Kidney epithelial cell (primary cell): ENCODE measurements at regions not wholly inside any gene's neighbourhood (a gene's known extent, or its start where the extent isn't known, plus 50 kb on each side); places are given as distances from the start of the nearest gene placed in this dataset.

ENCODE experiments used
- DNase-seq: peaks from one replicate; pipeline ENCODE4 v3.0.0-alpha.2; 2010; ENCODE audit warnings: low read depth
- H3K27me3 ChIP-seq: 2 replicates; pipeline ENCODE4 v1.6.0; 2011; ENCODE audit warnings: low read length; ENCODE audit not compliant: control insufficient read depth, insufficient read depth
- H3K36me3 ChIP-seq: 2 replicates; pipeline ENCODE4 v1.5.1; 2011; ENCODE audit warnings: low read length; ENCODE audit not compliant: control insufficient read depth, insufficient read depth
- H3K4me3 ChIP-seq: 2 replicates; pipeline ENCODE4 v1.5.1; 2011; ENCODE audit warnings: low read depth, mild to moderate bottlenecking, control low read depth, low read length
- CTCF ChIP-seq: IDR thresholded peaks from 2 replicates; pipeline ENCODE4 v1.5.1; 2011; ENCODE audit warnings: mild to moderate bottlenecking, moderate library complexity, low read length, control low read depth, inconsistent platforms; ENCODE audit not compliant: insufficient read depth, poor library complexity, severe bottlenecking

GRCh38 chr20:58102261-58102660, 126.2 kb downstream of the ANKRD60 start:
- Histone ChIP-seq H3K4me3 (no peak overlapping the region), H3K27me3 (peaks cover 3% of the 10 kb centered on the region), H3K36me3 (no peaks in the 10 kb centered on the region)
- no peak for TF ChIP-seq CTCF
- no peak for DNase-seq

DNA sequence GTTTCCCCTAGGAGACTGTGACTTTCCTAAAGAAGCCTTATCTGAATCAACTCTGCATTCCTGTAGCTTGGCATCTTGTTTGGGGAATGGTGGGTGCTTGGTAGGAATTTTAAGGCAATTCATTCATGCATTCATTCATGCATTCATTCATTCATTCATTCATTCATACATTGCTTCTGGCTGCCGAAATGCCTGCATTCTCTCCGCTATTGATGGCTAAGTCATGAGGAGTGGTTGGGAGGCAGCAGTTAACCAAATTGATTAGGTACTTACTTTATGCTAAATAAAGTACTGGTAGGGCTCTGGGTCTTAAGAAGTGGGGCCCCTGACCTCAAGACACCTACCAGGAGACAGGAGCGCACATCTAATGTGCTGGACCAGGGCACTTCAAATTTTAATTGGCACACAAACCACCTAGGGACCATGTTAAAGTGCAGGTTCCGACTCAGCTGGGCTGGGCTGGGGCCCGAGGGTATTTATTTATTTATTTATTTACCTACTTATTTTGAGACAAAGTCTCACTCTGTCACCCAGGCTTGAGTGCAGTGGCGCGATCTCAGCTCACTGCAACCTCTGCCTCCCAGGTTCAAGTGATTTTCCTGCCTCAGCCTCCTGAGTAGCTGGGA, 127.6 kb downstream of the ANKRD60 start:
- H3K36me3 ChIP-seq, result no peaks in the 10 kb centered on the region
- no peak overlapping the region for H3K4me3 ChIP-seq
- peaks cover 3% of the 10 kb centered on the region for H3K27me3 ChIP-seq
- no peak for TF ChIP-seq CTCF
- DNase-seq, result no peak

GRCh38 chr20:58099956-58100730, 128.3 kb downstream of the ANKRD60 start:
- no peak overlapping the region for H3K4me3 ChIP-seq
- no peak for DNase-seq
- no peaks in the 10 kb centered on the region for H3K36me3 ChIP-seq
- H3K27me3 ChIP-seq, result peaks cover 3% of the 10 kb centered on the region
- no peak for TF ChIP-seq CTCF

DNA sequence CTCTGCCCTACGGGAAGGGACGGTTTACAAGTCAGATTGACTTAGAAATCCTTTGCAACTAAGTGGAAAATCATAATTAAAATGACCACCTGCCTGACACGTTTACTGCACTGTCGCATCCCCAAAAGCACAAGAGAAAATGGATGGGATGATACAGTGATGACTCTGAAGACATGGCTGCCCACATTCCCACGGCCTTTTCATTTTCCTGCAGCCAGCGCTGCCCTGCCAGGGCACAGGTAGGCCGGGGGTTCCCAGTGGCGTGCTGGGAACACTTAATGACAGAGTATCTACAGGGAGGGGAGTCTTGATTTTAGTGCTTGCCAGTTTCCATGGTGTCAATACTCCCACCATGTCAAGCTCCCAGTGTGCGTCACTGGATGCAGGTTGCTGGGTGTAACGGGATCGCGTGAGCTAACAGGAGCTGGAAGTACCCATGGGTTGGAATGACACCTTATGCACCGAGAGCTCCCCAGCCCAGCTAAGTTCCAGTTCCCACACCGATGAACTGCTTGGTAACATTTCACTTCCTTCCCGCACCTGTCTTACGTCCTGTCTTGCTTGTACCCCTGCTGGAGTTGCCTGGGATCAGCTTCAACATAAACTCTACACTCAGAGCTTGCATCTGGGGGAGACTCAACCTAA, 129.0 kb downstream of the ANKRD60 start:
- no peaks in the 10 kb centered on the region for H3K36me3 ChIP-seq
- H3K4me3 ChIP-seq, result no peak overlapping the region
- no peak for DNase-seq
- TF ChIP-seq CTCF, result no peak
- H3K27me3 ChIP-seq, result peaks cover 4% of the 10 kb centered on the region

DNA sequence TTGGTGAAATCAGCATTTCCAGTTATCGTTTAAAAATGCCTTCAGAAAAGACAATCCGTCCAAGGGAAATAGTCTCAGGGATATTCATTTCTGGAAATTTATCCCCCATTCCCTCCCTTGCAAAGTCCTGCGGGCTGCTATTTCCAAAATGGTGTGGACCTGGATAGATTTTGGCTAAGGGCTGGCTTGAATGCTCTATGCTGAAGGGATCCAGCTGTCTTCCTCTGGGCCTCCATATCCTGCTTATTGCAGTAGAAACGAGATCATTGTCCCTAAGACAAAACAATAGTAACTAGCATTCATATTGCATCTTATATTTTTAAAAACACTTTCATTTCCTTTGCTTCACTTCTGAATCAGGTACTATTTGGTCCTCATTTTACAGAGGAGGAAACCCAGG, 129.9 kb downstream of the ANKRD60 start:
- H3K27me3 ChIP-seq, result peaks cover 4% of the 10 kb centered on the region

More for the DNA sequence above, 129.9 kb downstream of the ANKRD60 start:
- DNase-seq, result no peak
- no peaks in the 10 kb centered on the region for H3K36me3 ChIP-seq
- TF ChIP-seq CTCF, result no peak
- H3K4me3 ChIP-seq, result no peak overlapping the region
